C4-2B (cell line): ENCODE measurements at regions not wholly inside any gene's neighbourhood (a gene's known extent, or its start where the extent isn't known, plus 50 kb on each side); places are given as distances from the start of the nearest gene placed in this dataset.

Experiments used
- ZFX ChIP-seq: fragments of 450-650 bp; IDR thresholded peaks from 2 replicates; pipeline ENCODE4 v1.6.1; 2017
- TF ChIP-seq, protein P1 (sequence below): fragments of 450-650 bp; conservative IDR thresholded peaks from 2 replicates; pipeline ENCODE4 v1.5.1; 2017; ENCODE audit warnings: mild to moderate bottlenecking

DNA sequence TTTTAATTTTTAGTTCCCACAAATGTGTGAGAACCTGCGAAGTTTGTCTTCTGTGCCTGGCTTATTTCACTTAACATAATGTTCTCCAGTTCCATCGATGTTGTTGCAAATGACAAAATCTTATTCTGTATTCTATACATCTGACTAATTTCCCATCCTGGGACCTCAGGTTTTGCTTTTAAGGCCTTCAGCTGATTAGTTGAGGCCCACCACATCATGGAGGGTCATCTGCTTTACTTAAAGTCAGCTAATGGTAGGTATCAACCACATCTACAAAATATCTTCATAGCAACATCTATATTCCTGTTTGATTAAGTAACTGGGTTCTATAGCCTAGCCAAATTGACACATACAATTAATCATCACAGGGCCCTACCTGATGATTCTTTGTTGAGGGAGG is 534.0 kb downstream of the EFNB2 start:
- TF ChIP-seq, protein P1, sequence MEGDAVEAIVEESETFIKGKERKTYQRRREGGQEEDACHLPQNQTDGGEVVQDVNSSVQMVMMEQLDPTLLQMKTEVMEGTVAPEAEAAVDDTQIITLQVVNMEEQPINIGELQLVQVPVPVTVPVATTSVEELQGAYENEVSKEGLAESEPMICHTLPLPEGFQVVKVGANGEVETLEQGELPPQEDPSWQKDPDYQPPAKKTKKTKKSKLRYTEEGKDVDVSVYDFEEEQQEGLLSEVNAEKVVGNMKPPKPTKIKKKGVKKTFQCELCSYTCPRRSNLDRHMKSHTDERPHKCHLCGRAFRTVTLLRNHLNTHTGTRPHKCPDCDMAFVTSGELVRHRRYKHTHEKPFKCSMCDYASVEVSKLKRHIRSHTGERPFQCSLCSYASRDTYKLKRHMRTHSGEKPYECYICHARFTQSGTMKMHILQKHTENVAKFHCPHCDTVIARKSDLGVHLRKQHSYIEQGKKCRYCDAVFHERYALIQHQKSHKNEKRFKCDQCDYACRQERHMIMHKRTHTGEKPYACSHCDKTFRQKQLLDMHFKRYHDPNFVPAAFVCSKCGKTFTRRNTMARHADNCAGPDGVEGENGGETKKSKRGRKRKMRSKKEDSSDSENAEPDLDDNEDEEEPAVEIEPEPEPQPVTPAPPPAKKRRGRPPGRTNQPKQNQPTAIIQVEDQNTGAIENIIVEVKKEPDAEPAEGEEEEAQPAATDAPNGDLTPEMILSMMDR: no peak
- no peak for TF ChIP-seq ZFX
